ENCODE measurements at regions not wholly inside any gene's neighbourhood (a gene's known extent, or its start where the extent isn't known, plus 50 kb on each side); places are given as distances from the start of the nearest gene placed in this dataset.

DNA sequence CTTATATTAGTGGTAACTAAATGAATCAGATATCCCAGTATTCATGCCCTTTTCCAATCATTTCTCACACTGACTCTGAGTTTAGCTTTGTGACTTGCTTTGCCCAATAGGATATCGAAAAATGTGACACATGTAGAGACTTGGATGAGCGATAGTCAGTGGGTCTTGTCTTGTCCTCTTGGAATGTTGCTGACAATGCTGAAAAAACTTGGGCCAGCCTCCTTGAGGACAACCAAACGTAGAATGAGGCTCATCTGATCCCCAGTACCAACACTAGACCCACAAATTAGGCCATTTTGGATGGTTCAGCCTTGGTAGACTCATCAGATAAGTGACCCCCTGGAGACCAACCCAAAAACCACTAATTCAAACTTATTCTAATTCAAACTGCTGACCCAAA, 351.0 kb downstream of the GRIN2B start:
- H3K4me3 ChIP-seq: no peak overlapping the region

GRCh38 chr12:13628067-13628466, 353.3 kb downstream of the GRIN2B start:
- TF ChIP-seq POLR2A (IDR thresholded peaks at IDR 0.05): no peak
- TF ChIP-seq, protein P1, sequence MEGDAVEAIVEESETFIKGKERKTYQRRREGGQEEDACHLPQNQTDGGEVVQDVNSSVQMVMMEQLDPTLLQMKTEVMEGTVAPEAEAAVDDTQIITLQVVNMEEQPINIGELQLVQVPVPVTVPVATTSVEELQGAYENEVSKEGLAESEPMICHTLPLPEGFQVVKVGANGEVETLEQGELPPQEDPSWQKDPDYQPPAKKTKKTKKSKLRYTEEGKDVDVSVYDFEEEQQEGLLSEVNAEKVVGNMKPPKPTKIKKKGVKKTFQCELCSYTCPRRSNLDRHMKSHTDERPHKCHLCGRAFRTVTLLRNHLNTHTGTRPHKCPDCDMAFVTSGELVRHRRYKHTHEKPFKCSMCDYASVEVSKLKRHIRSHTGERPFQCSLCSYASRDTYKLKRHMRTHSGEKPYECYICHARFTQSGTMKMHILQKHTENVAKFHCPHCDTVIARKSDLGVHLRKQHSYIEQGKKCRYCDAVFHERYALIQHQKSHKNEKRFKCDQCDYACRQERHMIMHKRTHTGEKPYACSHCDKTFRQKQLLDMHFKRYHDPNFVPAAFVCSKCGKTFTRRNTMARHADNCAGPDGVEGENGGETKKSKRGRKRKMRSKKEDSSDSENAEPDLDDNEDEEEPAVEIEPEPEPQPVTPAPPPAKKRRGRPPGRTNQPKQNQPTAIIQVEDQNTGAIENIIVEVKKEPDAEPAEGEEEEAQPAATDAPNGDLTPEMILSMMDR (IDR thresholded peaks at IDR 0.05): no peak
- no peak for TF ChIP-seq POLR2AphosphoS5 (IDR thresholded peaks at IDR 0.05)
- TF ChIP-seq EP300 (IDR thresholded peaks at IDR 0.05): no peak

More for the DNA sequence above, 351.0 kb downstream of the GRIN2B start:
- Histone ChIP-seq H3K4me1 (no peaks in the 10 kb centered on the region), H3K36me3 (no peaks in the 10 kb centered on the region), H3K9me3 (no peaks in the 10 kb centered on the region), H3K27ac (no peak overlapping the region), H3K27me3 (no peaks in the 10 kb centered on the region)
- ATAC-seq: no peak
- TF ChIP-seq POLR2AphosphoS5 (IDR thresholded peaks at IDR 0.05): no peak
- no peak for TF ChIP-seq POLR2A (IDR thresholded peaks at IDR 0.05)
- TF ChIP-seq EP300 (IDR thresholded peaks at IDR 0.05): no peak
- TF ChIP-seq, protein P1 (IDR thresholded peaks at IDR 0.05): no peak
- 80 to 82% methylated on average over 3 of the region's 3 CpGs for WGBS, 2 donors (ENCODE audit: low coverage in 1 of 2)

GRCh38 chr12:13627536-13627935, 353.9 kb downstream of the GRIN2B start:
- Histone ChIP-seq H3K27me3 (no peaks in the 10 kb centered on the region), H3K9me3 (no peaks in the 10 kb centered on the region), H3K27ac (no peak overlapping the region), H3K36me3 (no peaks in the 10 kb centered on the region), H3K4me3 (no peak overlapping the region), H3K4me1 (no peaks in the 10 kb centered on the region)
- no peak for ATAC-seq
- WGBS, 2 donors (ENCODE audit: low coverage in 1 of 2): 42 to 100% methylated on average over 2 of the region's 3 CpGs
- TF ChIP-seq POLR2A (IDR thresholded peaks at IDR 0.05) (no peak), EP300 (IDR thresholded peaks at IDR 0.05) (no peak), POLR2AphosphoS5 (IDR thresholded peaks at IDR 0.05) (no peak)
- TF ChIP-seq, protein P1 (IDR thresholded peaks at IDR 0.05): no peak

More at GRCh38 chr12:13628067-13628466, 353.3 kb downstream of the GRIN2B start:
- Histone ChIP-seq H3K36me3 (no peaks in the 10 kb centered on the region), H3K27ac (no peak overlapping the region), H3K4me3 (no peak overlapping the region), H3K4me1 (no peaks in the 10 kb centered on the region), H3K27me3 (no peaks in the 10 kb centered on the region), H3K9me3 (no peaks in the 10 kb centered on the region)
- 80% methylated on average over 1 of the region's 1 CpG for WGBS, 2 donors (ENCODE audit: low coverage in 1 of 2)
- ATAC-seq: no peak

DNA sequence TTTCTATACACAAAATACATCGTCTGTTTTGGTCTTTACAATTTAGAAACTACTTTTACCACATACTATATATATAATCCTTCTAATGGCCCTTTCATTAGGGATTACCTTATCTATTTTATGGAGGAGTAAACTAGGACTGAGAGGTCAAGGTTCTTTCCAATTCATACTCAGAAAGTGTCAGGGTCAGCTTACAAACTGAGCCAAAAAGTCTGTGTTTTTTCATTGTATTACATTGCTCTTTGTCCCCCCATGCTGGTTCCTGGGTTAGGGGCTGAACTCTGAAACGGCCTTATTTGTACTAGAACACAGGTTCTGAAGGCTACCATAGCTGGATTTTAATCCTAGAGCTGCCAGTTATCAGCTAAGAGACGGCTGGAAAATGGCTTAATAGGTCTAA, 368.1 kb downstream of the GRIN2B start:
- 63 to 95% methylated on average over 2 to 3 of the region's 3 CpGs for WGBS, 2 donors (ENCODE audit: low coverage in 1 of 2)
- no peak overlapping the region for H3K4me3 ChIP-seq
- H3K27me3 ChIP-seq: no peaks in the 10 kb centered on the region
- no peak overlapping the region for H3K27ac ChIP-seq
- TF ChIP-seq EP300 (IDR thresholded peaks at IDR 0.05) (no peak), POLR2AphosphoS5 (IDR thresholded peaks at IDR 0.05) (no peak), POLR2A (IDR thresholded peaks at IDR 0.05) (no peak)
- TF ChIP-seq, protein P1 (IDR thresholded peaks at IDR 0.05): no peak
- H3K9me3 ChIP-seq: no peaks in the 10 kb centered on the region
- no peaks in the 10 kb centered on the region for H3K4me1 ChIP-seq
- ATAC-seq: no peak
- no peaks in the 10 kb centered on the region for H3K36me3 ChIP-seq

GRCh38 chr12:13609894-13610679, 371.3 kb downstream of the GRIN2B start:
- ATAC-seq: no peak
- WGBS, 2 donors (ENCODE audit: low coverage in 1 of 2): 41 to 60% methylated on average over 4 of the region's 4 CpGs
- TF ChIP-seq, protein P1 (IDR thresholded peaks at IDR 0.05): no peak
- TF ChIP-seq POLR2A (IDR thresholded peaks at IDR 0.05): no peak

More at GRCh38 chr12:13609894-13610679, 371.3 kb downstream of the GRIN2B start:
- no peaks in the 10 kb centered on the region for H3K9me3 ChIP-seq
- H3K27ac ChIP-seq: no peak overlapping the region
- no peaks in the 10 kb centered on the region for H3K4me1 ChIP-seq
- H3K4me3 ChIP-seq: no peak overlapping the region
- no peaks in the 10 kb centered on the region for H3K27me3 ChIP-seq
- H3K36me3 ChIP-seq: no peaks in the 10 kb centered on the region
